ENCODE measurements at regions not wholly inside any gene's neighbourhood (a gene's known extent, or its start where the extent isn't known, plus 50 kb on each side); places are given as distances from the start of the nearest gene placed in this dataset.
"Not testable (repeated sequence)": the region's sequence is repeated elsewhere in the genome, so short reads cannot be mapped to it uniquely, and the experiment has no call there.

DNA sequence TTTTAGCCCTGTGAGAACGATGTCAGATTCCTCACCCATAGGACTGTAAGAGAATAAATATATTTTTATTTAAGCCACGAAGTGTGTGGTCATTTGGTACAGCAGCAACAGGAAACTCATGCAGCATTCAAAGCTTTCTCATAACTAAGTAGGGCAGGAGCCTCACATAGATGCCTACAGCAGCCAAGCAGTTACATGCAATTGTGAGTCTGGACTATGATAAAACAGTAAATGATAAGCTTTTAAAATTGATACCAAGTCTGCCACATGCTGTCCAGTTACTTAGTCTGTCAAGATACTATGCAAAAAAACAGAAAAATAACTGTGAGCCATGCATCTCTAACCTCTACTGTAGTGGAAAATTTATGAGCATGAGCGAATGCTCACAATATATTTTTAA, 359.6 kb downstream of the HS3ST1 start:
- Histone ChIP-seq H2AFZ (ENCODE audit: low read length) (no peak overlapping the region), H3K9me3 (ENCODE audit: low read length) (no peaks in the 10 kb centered on the region), H3K27ac (ENCODE audit: low read depth, low read length, poor library complexity, severe bottlenecking) (no peak overlapping the region), H3K4me2 (ENCODE audit: low read length) (no peak overlapping the region), H3K36me3 (ENCODE audit: insufficient read depth, low read length) (no peaks in the 10 kb centered on the region), H3F3A (ENCODE audit: insufficient read depth, low read length) (no peaks in the 10 kb centered on the region), H3K4me3 (ENCODE audit: low read depth, low read length, poor library complexity, severe bottlenecking) (no peak overlapping the region), H4K20me1 (ENCODE audit: insufficient read depth, low read length) (no peaks in the 10 kb centered on the region), H3K9ac (ENCODE audit: low read length) (no peak overlapping the region), H3K9me2 (ENCODE audit: low read depth, low read length) (no peaks in the 10 kb centered on the region), H3K27me3 (ENCODE audit: insufficient read depth, low read length) (no peaks in the 10 kb centered on the region), H3K79me2 (ENCODE audit: insufficient read depth, low read length) (no peaks in the 10 kb centered on the region), H3K4me1 (ENCODE audit: insufficient read depth, low read length, severe bottlenecking) (no peaks in the 10 kb centered on the region)
- TF ChIP-seq EZH2 (IDR thresholded peaks at IDR 0.05; ENCODE audit: borderline replicate concordance, low read length) = no peak
- TF ChIP-seq, protein P1, sequence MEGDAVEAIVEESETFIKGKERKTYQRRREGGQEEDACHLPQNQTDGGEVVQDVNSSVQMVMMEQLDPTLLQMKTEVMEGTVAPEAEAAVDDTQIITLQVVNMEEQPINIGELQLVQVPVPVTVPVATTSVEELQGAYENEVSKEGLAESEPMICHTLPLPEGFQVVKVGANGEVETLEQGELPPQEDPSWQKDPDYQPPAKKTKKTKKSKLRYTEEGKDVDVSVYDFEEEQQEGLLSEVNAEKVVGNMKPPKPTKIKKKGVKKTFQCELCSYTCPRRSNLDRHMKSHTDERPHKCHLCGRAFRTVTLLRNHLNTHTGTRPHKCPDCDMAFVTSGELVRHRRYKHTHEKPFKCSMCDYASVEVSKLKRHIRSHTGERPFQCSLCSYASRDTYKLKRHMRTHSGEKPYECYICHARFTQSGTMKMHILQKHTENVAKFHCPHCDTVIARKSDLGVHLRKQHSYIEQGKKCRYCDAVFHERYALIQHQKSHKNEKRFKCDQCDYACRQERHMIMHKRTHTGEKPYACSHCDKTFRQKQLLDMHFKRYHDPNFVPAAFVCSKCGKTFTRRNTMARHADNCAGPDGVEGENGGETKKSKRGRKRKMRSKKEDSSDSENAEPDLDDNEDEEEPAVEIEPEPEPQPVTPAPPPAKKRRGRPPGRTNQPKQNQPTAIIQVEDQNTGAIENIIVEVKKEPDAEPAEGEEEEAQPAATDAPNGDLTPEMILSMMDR (IDR thresholded peaks at IDR 0.05; ENCODE audit: low read length) = no peak

DNA sequence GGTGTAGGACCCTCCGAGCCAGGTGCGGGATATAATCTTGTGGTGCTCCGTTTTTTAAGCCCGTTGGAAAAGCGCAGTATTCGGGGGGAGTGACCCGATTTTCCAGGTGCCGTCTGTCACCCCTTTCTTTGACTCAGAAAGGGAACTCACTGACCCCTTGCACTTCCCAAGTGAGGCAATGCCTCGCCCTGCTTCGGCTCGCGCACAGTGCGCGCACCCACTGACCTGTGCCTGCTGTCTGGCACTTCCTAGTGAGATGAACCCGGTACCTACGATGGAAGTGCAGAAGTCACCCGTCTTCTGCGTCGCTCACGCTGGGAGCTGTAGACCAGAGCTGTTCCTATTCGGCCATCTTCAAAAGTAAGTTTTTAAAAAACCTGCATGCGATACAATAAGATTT, 362.1 kb downstream of the HS3ST1 start:
- not testable (repeated sequence) for H3K36me3 ChIP-seq (ENCODE audit: insufficient read depth, low read length); H3K79me2 ChIP-seq (ENCODE audit: insufficient read depth, low read length); H3K4me1 ChIP-seq (ENCODE audit: insufficient read depth, low read length, severe bottlenecking); H3K9ac ChIP-seq (ENCODE audit: low read length); H3K27ac ChIP-seq (ENCODE audit: low read depth, low read length, poor library complexity, severe bottlenecking); H3K4me2 ChIP-seq (ENCODE audit: low read length); H3K9me3 ChIP-seq (ENCODE audit: low read length); H3K9me2 ChIP-seq (ENCODE audit: low read depth, low read length); H3F3A ChIP-seq (ENCODE audit: insufficient read depth, low read length); H3K4me3 ChIP-seq (ENCODE audit: low read depth, low read length, poor library complexity, severe bottlenecking); H2AFZ ChIP-seq (ENCODE audit: low read length); H4K20me1 ChIP-seq (ENCODE audit: insufficient read depth, low read length); H3K27me3 ChIP-seq (ENCODE audit: insufficient read depth, low read length)

DNA sequence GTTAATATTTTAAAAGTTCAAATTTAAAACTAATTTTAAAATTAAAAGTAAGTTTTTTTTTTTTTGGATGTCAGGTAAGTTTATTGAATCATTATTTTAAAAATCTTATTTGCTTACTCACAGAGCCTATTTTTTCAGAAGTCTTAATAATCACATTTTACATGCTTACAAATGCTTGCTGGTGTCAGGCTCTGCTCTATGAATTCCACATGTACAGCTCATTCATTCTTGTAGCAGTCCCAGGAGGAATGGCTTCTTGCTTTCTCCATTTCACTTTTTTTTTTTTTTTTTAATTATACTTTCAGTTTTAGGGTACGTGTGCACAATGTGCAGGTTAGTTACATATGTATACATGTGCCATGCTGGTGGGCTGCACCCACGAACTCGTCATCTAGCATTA, 368.1 kb downstream of the HS3ST1 start:
- H3K79me2 ChIP-seq (ENCODE audit: insufficient read depth, low read length); H3K9me2 ChIP-seq (ENCODE audit: low read depth, low read length); H3K4me2 ChIP-seq (ENCODE audit: low read length); H3K27me3 ChIP-seq (ENCODE audit: insufficient read depth, low read length); H3K36me3 ChIP-seq (ENCODE audit: insufficient read depth, low read length); H3K4me3 ChIP-seq (ENCODE audit: low read depth, low read length, poor library complexity, severe bottlenecking); H3K27ac ChIP-seq (ENCODE audit: low read depth, low read length, poor library complexity, severe bottlenecking); H3K9ac ChIP-seq (ENCODE audit: low read length); H2AFZ ChIP-seq (ENCODE audit: low read length); H3K9me3 ChIP-seq (ENCODE audit: low read length); H4K20me1 ChIP-seq (ENCODE audit: insufficient read depth, low read length); H3K4me1 ChIP-seq (ENCODE audit: insufficient read depth, low read length, severe bottlenecking); H3F3A ChIP-seq (ENCODE audit: insufficient read depth, low read length): not testable (repeated sequence)

DNA sequence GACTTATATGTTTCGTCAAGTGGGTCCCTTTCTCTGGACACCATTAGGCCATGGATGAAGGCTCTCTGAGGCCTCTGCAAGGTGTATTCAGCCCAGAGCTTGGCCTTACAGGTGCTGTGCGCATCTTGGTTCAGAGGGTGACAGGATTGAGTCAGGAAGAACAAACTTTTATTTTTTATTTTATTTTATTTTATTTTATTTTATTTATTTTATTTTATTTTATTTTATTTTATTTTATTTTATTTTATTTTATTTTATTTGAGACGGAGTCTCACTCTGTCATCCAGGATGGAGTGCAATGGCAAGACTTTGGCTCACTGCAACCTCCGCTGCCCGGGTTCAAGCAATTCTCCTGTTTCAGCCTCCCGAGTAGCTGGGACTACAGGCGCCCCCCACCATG, 370.4 kb upstream of the CLNK start:
- not testable (repeated sequence) for H3K4me2 ChIP-seq (ENCODE audit: low read length); H3K9ac ChIP-seq (ENCODE audit: low read length); H3K9me2 ChIP-seq (ENCODE audit: low read depth, low read length); H3K4me1 ChIP-seq (ENCODE audit: insufficient read depth, low read length, severe bottlenecking); H2AFZ ChIP-seq (ENCODE audit: low read length); H3F3A ChIP-seq (ENCODE audit: insufficient read depth, low read length); H3K79me2 ChIP-seq (ENCODE audit: insufficient read depth, low read length); H4K20me1 ChIP-seq (ENCODE audit: insufficient read depth, low read length); H3K4me3 ChIP-seq (ENCODE audit: low read depth, low read length, poor library complexity, severe bottlenecking); H3K27me3 ChIP-seq (ENCODE audit: insufficient read depth, low read length); H3K36me3 ChIP-seq (ENCODE audit: insufficient read depth, low read length); H3K27ac ChIP-seq (ENCODE audit: low read depth, low read length, poor library complexity, severe bottlenecking); H3K9me3 ChIP-seq (ENCODE audit: low read length)

DNA sequence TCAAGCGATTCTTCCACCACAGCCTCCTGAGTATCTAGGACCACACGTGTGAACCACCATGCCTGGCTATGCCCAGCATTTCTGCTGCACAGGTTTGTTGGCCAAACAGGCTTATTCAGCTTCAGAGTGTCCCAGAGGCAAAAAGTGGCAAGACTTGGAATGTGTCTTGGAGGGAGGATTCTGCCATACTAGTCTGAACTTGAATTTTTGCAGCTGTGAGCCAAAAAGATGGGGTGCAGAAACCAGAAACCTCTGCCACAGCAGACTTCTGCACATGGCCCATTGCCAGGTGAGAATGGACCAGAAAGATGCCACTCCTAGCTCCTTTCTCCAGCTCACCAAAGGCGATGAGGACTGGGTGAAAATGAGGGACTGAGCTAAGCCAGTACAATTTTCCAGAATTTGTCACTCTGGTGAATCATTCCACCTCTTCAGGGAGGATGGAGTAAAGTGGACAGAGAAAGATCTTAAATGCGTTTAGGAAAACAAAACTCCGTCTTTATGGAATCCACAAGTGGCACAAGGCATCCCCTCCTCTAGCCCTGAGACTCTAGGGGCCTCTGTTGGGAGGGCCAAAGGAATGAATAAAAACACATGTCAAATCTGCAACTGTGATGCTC, 369.1 kb upstream of the CLNK start:
- no peaks in the 10 kb centered on the region for H3K36me3 ChIP-seq (ENCODE audit: insufficient read depth, low read length)
- no peaks in the 10 kb centered on the region for H3K9me2 ChIP-seq (ENCODE audit: low read depth, low read length)
- no peak overlapping the region for H3K4me3 ChIP-seq (ENCODE audit: low read depth, low read length, poor library complexity, severe bottlenecking)
- H3K27me3 ChIP-seq (ENCODE audit: insufficient read depth, low read length) = no peaks in the 10 kb centered on the region
- no peaks in the 10 kb centered on the region for H4K20me1 ChIP-seq (ENCODE audit: insufficient read depth, low read length)
- H3K79me2 ChIP-seq (ENCODE audit: insufficient read depth, low read length) = no peaks in the 10 kb centered on the region
- no peak for TF ChIP-seq EZH2 (IDR thresholded peaks at IDR 0.05; ENCODE audit: borderline replicate concordance, low read length)
- TF ChIP-seq, protein P1 (IDR thresholded peaks at IDR 0.05; ENCODE audit: low read length) = no peak
- no peak overlapping the region for H3K9ac ChIP-seq (ENCODE audit: low read length)
- H3K4me1 ChIP-seq (ENCODE audit: insufficient read depth, low read length, severe bottlenecking) = no peaks in the 10 kb centered on the region
- H2AFZ ChIP-seq (ENCODE audit: low read length) = no peak overlapping the region
- no peaks in the 10 kb centered on the region for H3F3A ChIP-seq (ENCODE audit: insufficient read depth, low read length)
- H3K9me3 ChIP-seq (ENCODE audit: low read length) = no peaks in the 10 kb centered on the region
- no peak overlapping the region for H3K4me2 ChIP-seq (ENCODE audit: low read length)
- H3K27ac ChIP-seq (ENCODE audit: low read depth, low read length, poor library complexity, severe bottlenecking) = no peak overlapping the region

Measured in OCI-LY1 (cell line).